ENCODE measurements at regions not wholly inside any gene's neighbourhood (a gene's known extent, or its start where the extent isn't known, plus 50 kb on each side); places are given as distances from the start of the nearest gene placed in this dataset.

DNA sequence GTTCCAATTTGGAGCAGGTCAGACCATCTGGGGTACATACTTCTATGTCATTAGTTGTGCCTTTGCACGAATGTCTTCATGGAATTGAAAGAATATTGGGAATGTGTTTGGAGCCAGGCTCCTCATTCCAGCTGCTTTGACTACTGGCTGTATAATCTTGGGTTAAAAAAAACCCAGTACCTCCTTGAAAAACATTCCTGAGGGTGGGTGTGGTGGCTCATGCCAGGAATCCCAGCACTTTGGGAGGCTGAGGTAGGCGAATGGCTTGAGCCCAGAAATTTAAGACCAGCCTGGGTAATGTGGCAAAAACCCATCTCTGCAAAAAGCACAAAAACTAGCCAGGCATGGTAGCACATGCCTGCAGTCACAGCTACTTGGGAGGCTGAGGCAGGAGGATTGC, 125.6 kb downstream of the TTC8 start:
- no peaks in the 10 kb centered on the region for H3K4me1 ChIP-seq (replicated peaks)

DNA sequence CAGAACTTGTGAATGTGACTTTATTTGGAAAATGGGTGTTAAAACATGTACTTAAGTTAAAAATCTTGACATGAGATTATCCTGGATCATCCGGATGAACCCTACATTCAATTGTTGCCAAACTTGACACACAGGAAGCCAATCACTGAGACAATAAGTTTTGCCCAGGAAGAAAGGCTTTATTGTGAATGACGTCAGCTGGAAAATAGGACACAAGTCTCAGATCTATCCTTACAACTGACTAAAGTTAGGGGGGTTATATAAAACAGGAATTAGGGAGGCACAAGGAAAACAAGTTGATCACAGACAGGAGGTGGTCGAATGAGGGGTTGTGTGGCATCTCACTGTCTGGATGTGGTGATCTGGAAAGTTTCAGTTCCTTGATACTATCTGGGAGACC, 126.9 kb downstream of the TTC8 start:
- TF ChIP-seq, protein P1, sequence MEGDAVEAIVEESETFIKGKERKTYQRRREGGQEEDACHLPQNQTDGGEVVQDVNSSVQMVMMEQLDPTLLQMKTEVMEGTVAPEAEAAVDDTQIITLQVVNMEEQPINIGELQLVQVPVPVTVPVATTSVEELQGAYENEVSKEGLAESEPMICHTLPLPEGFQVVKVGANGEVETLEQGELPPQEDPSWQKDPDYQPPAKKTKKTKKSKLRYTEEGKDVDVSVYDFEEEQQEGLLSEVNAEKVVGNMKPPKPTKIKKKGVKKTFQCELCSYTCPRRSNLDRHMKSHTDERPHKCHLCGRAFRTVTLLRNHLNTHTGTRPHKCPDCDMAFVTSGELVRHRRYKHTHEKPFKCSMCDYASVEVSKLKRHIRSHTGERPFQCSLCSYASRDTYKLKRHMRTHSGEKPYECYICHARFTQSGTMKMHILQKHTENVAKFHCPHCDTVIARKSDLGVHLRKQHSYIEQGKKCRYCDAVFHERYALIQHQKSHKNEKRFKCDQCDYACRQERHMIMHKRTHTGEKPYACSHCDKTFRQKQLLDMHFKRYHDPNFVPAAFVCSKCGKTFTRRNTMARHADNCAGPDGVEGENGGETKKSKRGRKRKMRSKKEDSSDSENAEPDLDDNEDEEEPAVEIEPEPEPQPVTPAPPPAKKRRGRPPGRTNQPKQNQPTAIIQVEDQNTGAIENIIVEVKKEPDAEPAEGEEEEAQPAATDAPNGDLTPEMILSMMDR (IDR thresholded peaks at IDR 0.05), result no peak
- no peak for DNase-seq (ENCODE audit: low spot score)
- intact Hi-C loops (cut with DNase I), result no loop called here
- Histone ChIP-seq H3K4me3 (no peak overlapping the region), H3K27ac (no peak overlapping the region), H3K4me1 (replicated peaks) (no peaks in the 10 kb centered on the region), H3K9me3 (no peaks in the 10 kb centered on the region), H3K36me3 (no peaks in the 10 kb centered on the region), H3K27me3 (replicated peaks; ENCODE audit: insufficient read depth) (no peaks in the 10 kb centered on the region)
- WGBS, result 69% methylated on average over 3 of the region's 3 CpGs

More for the DNA sequence above, 125.6 kb downstream of the TTC8 start:
- Histone ChIP-seq H3K36me3 (no peaks in the 10 kb centered on the region), H3K27me3 (replicated peaks; ENCODE audit: insufficient read depth) (no peaks in the 10 kb centered on the region), H3K27ac (no peak overlapping the region), H3K9me3 (no peaks in the 10 kb centered on the region), H3K4me3 (no peak overlapping the region)
- intact Hi-C loops (cut with DNase I), result no loop called here
- DNase-seq (ENCODE audit: low spot score), result no peak
- WGBS, result 56% methylated on average over 2 of the region's 2 CpGs
- TF ChIP-seq POLR2AphosphoS5 (IDR thresholded peaks at IDR 0.05), result no peak
- TF ChIP-seq, protein P1 (IDR thresholded peaks at IDR 0.05), result no peak
- TF ChIP-seq POLR2A (IDR thresholded peaks at IDR 0.05), result no peak

DNA sequence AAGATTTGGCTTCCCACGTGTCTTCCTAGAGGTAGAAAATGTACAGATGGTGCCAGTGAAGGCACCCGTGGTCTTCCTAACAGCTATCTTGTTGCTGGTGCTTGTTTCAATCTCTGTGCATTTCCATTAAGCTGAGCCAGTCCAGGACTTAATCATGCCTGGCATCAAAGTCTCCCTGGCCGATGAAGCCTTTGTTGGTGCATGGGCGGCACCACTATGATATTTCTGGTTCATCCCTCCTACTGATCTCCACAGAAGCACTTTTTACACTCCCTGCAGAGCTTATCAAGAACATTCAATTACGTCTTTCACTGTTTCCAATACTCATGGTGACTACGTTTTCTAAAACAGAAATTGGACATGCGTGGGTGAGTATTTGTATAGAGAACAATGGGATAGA, 128.4 kb downstream of the TTC8 start:
- intact Hi-C loops (cut with DNase I), result no loop called here
- H3K4me1 ChIP-seq (replicated peaks), result no peaks in the 10 kb centered on the region
- TF ChIP-seq, protein P1 (IDR thresholded peaks at IDR 0.05), result no peak
- no peak for TF ChIP-seq POLR2A (IDR thresholded peaks at IDR 0.05)
- no peak overlapping the region for H3K27ac ChIP-seq
- no peak for DNase-seq (ENCODE audit: low spot score)
- H3K9me3 ChIP-seq, result no peaks in the 10 kb centered on the region
- H3K36me3 ChIP-seq, result no peaks in the 10 kb centered on the region
- H3K4me3 ChIP-seq, result no peak overlapping the region
- no peaks in the 10 kb centered on the region for H3K27me3 ChIP-seq (replicated peaks; ENCODE audit: insufficient read depth)
- 86% methylated on average over 7 of the region's 7 CpGs for WGBS

DNA sequence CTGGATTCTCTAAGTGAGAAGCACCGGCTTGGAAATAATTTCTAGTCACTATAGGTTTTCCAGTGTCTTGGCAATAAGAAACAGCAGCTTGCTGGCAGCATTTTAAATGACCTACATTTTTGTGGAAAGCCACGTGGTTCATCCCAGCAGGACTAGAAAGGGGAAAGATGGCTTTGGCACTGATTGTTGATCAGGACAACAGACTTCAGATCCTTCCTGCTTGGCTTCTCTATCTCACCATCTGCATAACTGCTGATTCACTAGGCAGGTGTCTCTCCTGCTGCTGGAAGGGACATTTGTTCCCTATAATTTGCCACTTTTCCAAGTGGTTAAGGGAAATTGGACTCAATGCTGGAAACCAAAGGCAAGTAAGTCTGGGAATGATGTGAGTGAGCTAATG, 131.0 kb downstream of the TTC8 start:
- TF ChIP-seq, protein P1 (IDR thresholded peaks at IDR 0.05), result no peak
- no peak for TF ChIP-seq POLR2A (IDR thresholded peaks at IDR 0.05)
- no peak for TF ChIP-seq POLR2AphosphoS5 (IDR thresholded peaks at IDR 0.05)
- intact Hi-C loops (cut with DNase I), result no loop called here
- Histone ChIP-seq H3K36me3 (no peaks in the 10 kb centered on the region), H3K27ac (no peak overlapping the region), H3K27me3 (replicated peaks; ENCODE audit: insufficient read depth) (no peaks in the 10 kb centered on the region), H3K9me3 (no peaks in the 10 kb centered on the region), H3K4me1 (replicated peaks) (no peaks in the 10 kb centered on the region), H3K4me3 (no peak overlapping the region)
- 53% methylated on average over 2 of the region's 2 CpGs for WGBS
- no peak for DNase-seq (ENCODE audit: low spot score)

DNA sequence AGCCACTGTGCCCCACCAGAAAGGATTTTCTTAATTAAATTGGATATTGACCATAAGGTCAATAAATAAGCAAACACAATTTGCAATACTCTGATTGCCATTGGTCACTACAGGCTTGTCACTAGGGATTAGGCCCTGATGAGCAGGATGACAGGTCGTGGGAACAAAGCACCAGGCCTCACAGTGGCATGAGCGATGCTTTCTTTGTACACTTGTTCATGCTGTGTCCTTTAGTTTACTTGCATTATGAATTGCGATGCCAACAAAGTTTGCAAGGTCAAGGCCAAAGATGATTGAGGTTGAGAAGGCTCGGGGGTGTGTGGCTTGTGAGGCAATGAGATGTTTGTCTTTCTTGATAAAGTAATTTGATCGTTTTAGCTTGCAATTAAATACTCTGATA, 136.0 kb downstream of the TTC8 start:
- Histone ChIP-seq H3K27ac (no peak overlapping the region), H3K36me3 (no peaks in the 10 kb centered on the region), H3K4me1 (replicated peaks) (no peaks in the 10 kb centered on the region), H3K27me3 (replicated peaks; ENCODE audit: insufficient read depth) (no peaks in the 10 kb centered on the region), H3K9me3 (no peaks in the 10 kb centered on the region), H3K4me3 (no peak overlapping the region)
- WGBS, result 73% methylated on average over 5 of the region's 5 CpGs
- no peak for TF ChIP-seq POLR2A (IDR thresholded peaks at IDR 0.05)
- TF ChIP-seq, protein P1 (IDR thresholded peaks at IDR 0.05), result no peak
- no peak for TF ChIP-seq POLR2AphosphoS5 (IDR thresholded peaks at IDR 0.05)
- intact Hi-C loops (cut with DNase I), result no loop called here
- DNase-seq (ENCODE audit: low spot score), result no peak
